ENCODE measurements at regions not wholly inside any gene's neighbourhood (a gene's known extent, or its start where the extent isn't known, plus 50 kb on each side); places are given as distances from the start of the nearest gene placed in this dataset.

DNA sequence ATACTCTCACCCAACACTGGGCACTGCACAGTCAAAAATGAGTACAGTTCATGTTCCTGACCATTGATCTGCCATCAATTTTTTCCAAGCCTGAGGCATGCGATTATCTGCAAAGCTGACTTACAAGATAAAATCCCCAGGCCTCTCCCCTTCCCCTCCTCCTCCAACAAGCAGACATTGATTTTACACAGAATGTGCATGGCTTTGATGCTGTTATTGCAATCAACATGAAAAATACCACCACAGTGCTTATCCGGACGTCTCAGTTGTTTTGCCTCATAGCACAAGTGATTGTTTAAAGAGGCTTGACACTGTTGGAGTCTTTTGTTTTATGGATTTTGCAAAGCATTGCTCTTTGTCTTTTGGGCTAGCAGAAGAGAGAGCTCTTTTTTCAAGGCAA lies 163.8 kb downstream of the TOX3 start:
- TF ChIP-seq, protein P1, sequence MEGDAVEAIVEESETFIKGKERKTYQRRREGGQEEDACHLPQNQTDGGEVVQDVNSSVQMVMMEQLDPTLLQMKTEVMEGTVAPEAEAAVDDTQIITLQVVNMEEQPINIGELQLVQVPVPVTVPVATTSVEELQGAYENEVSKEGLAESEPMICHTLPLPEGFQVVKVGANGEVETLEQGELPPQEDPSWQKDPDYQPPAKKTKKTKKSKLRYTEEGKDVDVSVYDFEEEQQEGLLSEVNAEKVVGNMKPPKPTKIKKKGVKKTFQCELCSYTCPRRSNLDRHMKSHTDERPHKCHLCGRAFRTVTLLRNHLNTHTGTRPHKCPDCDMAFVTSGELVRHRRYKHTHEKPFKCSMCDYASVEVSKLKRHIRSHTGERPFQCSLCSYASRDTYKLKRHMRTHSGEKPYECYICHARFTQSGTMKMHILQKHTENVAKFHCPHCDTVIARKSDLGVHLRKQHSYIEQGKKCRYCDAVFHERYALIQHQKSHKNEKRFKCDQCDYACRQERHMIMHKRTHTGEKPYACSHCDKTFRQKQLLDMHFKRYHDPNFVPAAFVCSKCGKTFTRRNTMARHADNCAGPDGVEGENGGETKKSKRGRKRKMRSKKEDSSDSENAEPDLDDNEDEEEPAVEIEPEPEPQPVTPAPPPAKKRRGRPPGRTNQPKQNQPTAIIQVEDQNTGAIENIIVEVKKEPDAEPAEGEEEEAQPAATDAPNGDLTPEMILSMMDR (IDR thresholded peaks at IDR 0.05 in 8 of 11, conservative IDR thresholded peaks at IDR 0.05 in 3 of 11): no peak
- TF ChIP-seq POLR2AphosphoS5 (IDR thresholded peaks at IDR 0.05): no peak
